WTC11 (cell line): ENCODE measurements at regions not wholly inside any gene's neighbourhood (a gene's known extent, or its start where the extent isn't known, plus 50 kb on each side); places are given as distances from the start of the nearest gene placed in this dataset.
"Not testable (repeated sequence)": the region's sequence is repeated elsewhere in the genome, so short reads cannot be mapped to it uniquely, and the experiment has no call there.

Experiments
- ATAC-seq: fragments of 200-7000 bp; cut with Tn5 transposase; 2 replicates; pipeline ENCODE4 v1.10.0; 2021; ENCODE audit warnings: mild to moderate bottlenecking, moderate library complexity
- CTCF ChIA-PET: fragments of 300-600 bp; sonication (Branson Sonifier 250); formaldehyde crosslinking; loops from one replicate; lab custom pipeline; 2021; ENCODE audit warnings: antibody characterized with exemption; lab: Charles Lee
- POLR2A ChIA-PET: fragments of 350-600 bp; sonication (Branson Sonifier 250); formaldehyde crosslinking; loops from one replicate; lab custom pipeline; 2021; ENCODE audit warnings: antibody characterized with exemption; lab: Charles Lee
- DNase-seq: peaks from one replicate; pipeline ENCODE4 v3.0.0; 2021; ENCODE audit warnings: low spot score
- H3K27ac Mint-ChIP-seq: 2 replicates; pipeline ENCODE4 v1.8.0; 2021; ENCODE audit warnings: mixed read lengths
- H3K27me3 Mint-ChIP-seq: 2 replicates; pipeline ENCODE4 v1.8.0; 2021; ENCODE audit warnings: low read depth, mild to moderate bottlenecking, moderate library complexity, mixed read lengths
- H3K36me3 Mint-ChIP-seq: 2 replicates; pipeline ENCODE4 v1.8.0; 2021; ENCODE audit warnings: mixed read lengths
- H3K4me1 Mint-ChIP-seq: 2 replicates; pipeline ENCODE4 v1.8.0; 2022; ENCODE audit warnings: mixed read lengths
- H3K4me3 Mint-ChIP-seq: 2 replicates; pipeline ENCODE4 v1.8.0; 2021; ENCODE audit warnings: mild to moderate bottlenecking, moderate library complexity, mixed read lengths
- H3K9me3 Mint-ChIP-seq: 2 replicates; pipeline ENCODE4 v1.8.0; 2021; ENCODE audit warnings: mixed read lengths
- ATF2 ChIP-seq: sonication (generic); formaldehyde crosslinking; IDR thresholded peaks from 2 replicates; pipeline ENCODE4 v1.8.1; 2022; ENCODE audit warnings: low read depth, missing genetic modification reagents, borderline replicate concordance
- ATF3 ChIP-seq: sonication (generic); formaldehyde crosslinking; conservative IDR thresholded peaks from 2 replicates; pipeline ENCODE4 v1.8.1; 2022; ENCODE audit warnings: mild to moderate bottlenecking, missing genetic modification reagents
- CREB1 ChIP-seq: sonication (generic); formaldehyde crosslinking; IDR thresholded peaks from 2 replicates; pipeline ENCODE4 v1.8.0; 2023; ENCODE audit warnings: mild to moderate bottlenecking, missing genetic modification reagents
- CREM ChIP-seq: sonication (generic); formaldehyde crosslinking; IDR thresholded peaks from 2 replicates; pipeline ENCODE4 v1.8.1; 2022; ENCODE audit warnings: mild to moderate bottlenecking, missing genetic modification reagents, moderate library complexity
- E2F5 ChIP-seq: sonication (generic); formaldehyde crosslinking; IDR thresholded peaks from 2 replicates; pipeline ENCODE4 v1.8.1; 2022; ENCODE audit warnings: mild to moderate bottlenecking, moderate library complexity, missing genetic modification reagents
- ETV6 ChIP-seq: sonication (generic); formaldehyde crosslinking; IDR thresholded peaks from 2 replicates; pipeline ENCODE4 v1.8.1; 2022; ENCODE audit warnings: mild to moderate bottlenecking, missing genetic modification reagents
- FOXJ3 ChIP-seq: sonication (generic); formaldehyde crosslinking; IDR thresholded peaks from 2 replicates; pipeline ENCODE4 v1.9.0; 2021; ENCODE audit warnings: missing genetic modification reagents, mild to moderate bottlenecking, borderline replicate concordance
- GTF2I ChIP-seq: fragments of 250-450 bp; sonication (Bioruptor Pico); conservative IDR thresholded peaks from 2 replicates; pipeline ENCODE4 v1.4.0; 2021; ENCODE audit warnings: mild to moderate bottlenecking
- IRF2 ChIP-seq: sonication (generic); formaldehyde crosslinking; IDR thresholded peaks from 2 replicates; pipeline ENCODE4 v1.8.0; 2022; ENCODE audit warnings: low read depth, missing genetic modification reagents, borderline replicate concordance
- OVOL2 ChIP-seq: fragments of 250-450 bp; sonication (Bioruptor Pico); IDR thresholded peaks from 2 replicates; pipeline ENCODE4 v1.9.0; 2021; ENCODE audit warnings: mild to moderate bottlenecking, borderline replicate concordance
- PREB ChIP-seq: sonication (generic); formaldehyde crosslinking; IDR thresholded peaks from 2 replicates; pipeline ENCODE4 v1.8.1; 2022; ENCODE audit warnings: mild to moderate bottlenecking, missing genetic modification reagents, moderate library complexity, borderline replicate concordance
- SMAD3 ChIP-seq: sonication (generic); formaldehyde crosslinking; IDR thresholded peaks from 2 replicates; pipeline ENCODE4 v1.8.0; 2022; ENCODE audit warnings: missing genetic modification reagents, mild to moderate bottlenecking, borderline replicate concordance
- SMAD4 ChIP-seq: sonication (generic); formaldehyde crosslinking; IDR thresholded peaks from 2 replicates; pipeline ENCODE4 v1.8.0; 2022; ENCODE audit warnings: mild to moderate bottlenecking, missing genetic modification reagents
- ZNF121 ChIP-seq: sonication (generic); formaldehyde crosslinking; IDR thresholded peaks from 2 replicates; pipeline ENCODE4 v1.8.0; 2023; ENCODE audit warnings: missing genetic modification reagents
- ZNF263 ChIP-seq: sonication (generic); formaldehyde crosslinking; IDR thresholded peaks from 2 replicates; pipeline ENCODE4 v1.8.1; 2022; ENCODE audit warnings: low read depth, mild to moderate bottlenecking, moderate library complexity, missing genetic modification reagents
- ZNF416 ChIP-seq: fragments of 250-450 bp; sonication (Bioruptor Pico); IDR thresholded peaks from 2 replicates; pipeline ENCODE4 v1.9.0; 2021; ENCODE audit warnings: mild to moderate bottlenecking, inconsistent platforms
- ZSCAN18 ChIP-seq: fragments of 250-450 bp; sonication (Bioruptor Pico); IDR thresholded peaks from 2 replicates; pipeline ENCODE4 v2.1.2; 2022; ENCODE audit warnings: mild to moderate bottlenecking, moderate library complexity
- TF ChIP-seq, protein P1 (sequence below): sonication (generic); formaldehyde crosslinking; IDR thresholded peaks from 2 replicates; pipeline ENCODE4 v1.8.1; 2023; ENCODE audit warnings: mild to moderate bottlenecking, missing genetic modification reagents

DNA sequence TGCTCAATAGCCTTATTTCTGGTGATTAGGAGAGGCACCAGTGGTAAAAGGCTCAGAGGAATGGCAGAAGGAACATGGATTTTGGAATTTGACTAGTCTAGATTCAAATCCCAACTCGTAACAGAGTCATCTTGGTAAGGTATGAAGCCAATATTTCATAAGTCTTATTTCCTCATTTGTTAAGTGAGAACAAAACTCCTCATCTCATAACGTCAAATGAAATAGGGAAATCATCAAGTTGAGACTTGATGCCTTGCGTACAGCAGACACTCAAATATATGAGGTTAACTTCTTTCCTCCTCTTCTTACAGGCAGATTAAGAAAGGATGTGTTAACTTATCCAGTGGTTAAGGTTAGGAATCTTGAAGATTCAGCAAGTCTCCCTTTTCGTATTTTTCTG, 189.2 kb downstream of the DLEU7 start:
- Mint-ChIP-seq H3K36me3 (no peaks in the 10 kb centered on the region), H3K27ac (no peak overlapping the region), H3K27me3 (no peaks in the 10 kb centered on the region), H3K9me3 (no peaks in the 10 kb centered on the region), H3K4me3 (no peak overlapping the region), H3K4me1 (peaks cover 14% of the 10 kb centered on the region)
- ChIA-PET CTCF (no interaction called here), POLR2A (no interaction called here)
- no peak for TF ChIP-seq SMAD3 (CRISPR knock-in tag)
- no peak for TF ChIP-seq ATF2 (CRISPR knock-in tag)
- no peak for TF ChIP-seq ZNF263
- no peak for TF ChIP-seq SMAD4 (CRISPR knock-in tag)
- TF ChIP-seq ZNF121: no peak
- TF ChIP-seq FOXJ3 (CRISPR knock-in tag): no peak
- TF ChIP-seq E2F5 (CRISPR knock-in tag): no peak
- TF ChIP-seq ZSCAN18 (CRISPR knock-in tag): no peak
- TF ChIP-seq GTF2I (CRISPR knock-in tag): no peak
- no peak for TF ChIP-seq IRF2
- no peak for TF ChIP-seq ZNF416 (CRISPR knock-in tag)
- TF ChIP-seq ETV6: no peak
- TF ChIP-seq CREB1 (CRISPR knock-in tag): no peak
- TF ChIP-seq CREM (CRISPR knock-in tag): no peak
- TF ChIP-seq PREB (CRISPR knock-in tag): no peak
- TF ChIP-seq ATF3 (CRISPR knock-in tag): no peak
- no peak for TF ChIP-seq OVOL2
- TF ChIP-seq, protein P1, sequence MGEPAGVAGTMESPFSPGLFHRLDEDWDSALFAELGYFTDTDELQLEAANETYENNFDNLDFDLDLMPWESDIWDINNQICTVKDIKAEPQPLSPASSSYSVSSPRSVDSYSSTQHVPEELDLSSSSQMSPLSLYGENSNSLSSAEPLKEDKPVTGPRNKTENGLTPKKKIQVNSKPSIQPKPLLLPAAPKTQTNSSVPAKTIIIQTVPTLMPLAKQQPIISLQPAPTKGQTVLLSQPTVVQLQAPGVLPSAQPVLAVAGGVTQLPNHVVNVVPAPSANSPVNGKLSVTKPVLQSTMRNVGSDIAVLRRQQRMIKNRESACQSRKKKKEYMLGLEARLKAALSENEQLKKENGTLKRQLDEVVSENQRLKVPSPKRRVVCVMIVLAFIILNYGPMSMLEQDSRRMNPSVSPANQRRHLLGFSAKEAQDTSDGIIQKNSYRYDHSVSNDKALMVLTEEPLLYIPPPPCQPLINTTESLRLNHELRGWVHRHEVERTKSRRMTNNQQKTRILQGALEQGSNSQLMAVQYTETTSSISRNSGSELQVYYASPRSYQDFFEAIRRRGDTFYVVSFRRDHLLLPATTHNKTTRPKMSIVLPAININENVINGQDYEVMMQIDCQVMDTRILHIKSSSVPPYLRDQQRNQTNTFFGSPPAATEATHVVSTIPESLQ (CRISPR knock-in tag): no peak
- ATAC-seq (no peak), DNase-seq (no peak)

DNA sequence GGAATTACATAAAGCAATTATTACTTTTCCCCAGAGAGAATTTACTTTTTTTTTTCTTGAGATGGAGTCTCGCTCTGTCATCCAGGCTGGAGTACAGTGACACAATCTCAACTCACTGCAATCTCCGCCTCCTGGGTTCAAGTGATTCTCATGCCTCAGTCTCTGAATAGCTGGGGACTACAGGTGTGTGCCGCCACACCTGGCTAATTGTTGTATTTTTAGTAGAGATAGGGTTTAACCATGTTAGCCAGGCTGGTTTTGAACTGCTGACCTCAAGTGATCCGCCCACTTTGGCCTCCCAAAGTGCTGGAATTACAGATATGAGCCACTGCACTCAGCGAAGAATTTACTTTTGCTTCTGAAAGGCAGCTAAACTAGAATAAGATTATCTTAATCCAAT, 181.6 kb downstream of the DLEU7 start:
- POLR2A ChIA-PET, H3K4me3 Mint-ChIP-seq, ATAC-seq, H3K27me3 Mint-ChIP-seq, DNase-seq, CTCF ChIA-PET, H3K36me3 Mint-ChIP-seq, H3K27ac Mint-ChIP-seq, H3K4me1 Mint-ChIP-seq: not testable (repeated sequence)
- peaks cover 11% of the 10 kb centered on the region for H3K9me3 Mint-ChIP-seq
